ENCODE measurements at regions not wholly inside any gene's neighbourhood (a gene's known extent, or its start where the extent isn't known, plus 50 kb on each side); places are given as distances from the start of the nearest gene placed in this dataset.

DNA sequence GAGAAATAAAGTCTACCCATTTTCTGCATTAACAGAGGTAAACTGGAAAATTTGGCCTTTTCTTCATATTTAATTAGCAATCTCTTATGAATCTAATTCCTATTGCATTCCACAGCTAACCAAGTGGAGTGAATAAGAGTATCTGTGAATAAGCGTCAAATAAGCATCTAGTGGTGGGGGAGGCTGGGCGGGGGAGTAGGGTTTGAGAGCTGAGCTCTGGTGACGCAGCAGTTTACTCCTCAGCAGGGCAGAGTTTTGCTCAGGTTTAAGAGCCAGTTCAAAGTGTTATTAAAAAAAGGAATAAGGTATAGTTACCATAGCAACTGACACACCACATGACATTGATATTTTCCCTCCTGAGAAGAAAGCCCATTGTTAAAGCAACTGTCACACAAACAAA, 1346.8 kb upstream of the CELF2 start:
- Histone ChIP-seq H3K4me3 (no peak overlapping the region), H2AFZ (ENCODE audit: control insufficient read depth, low read depth, low read length) (no peak overlapping the region), H3K36me3 (ENCODE audit: control insufficient read depth in 2 of 2, insufficient read depth in 2 of 2, low read length in 1 of 2) (no peaks in the 10 kb centered on the region), H4K20me1 (ENCODE audit: control insufficient read depth, insufficient read depth) (no peaks in the 10 kb centered on the region), H3K4me1 (ENCODE audit: control insufficient read depth, insufficient read depth, low read length) (no peaks in the 10 kb centered on the region), H3K79me2 (ENCODE audit: control insufficient read depth, insufficient read depth, low read length) (no peaks in the 10 kb centered on the region), H3K9me3 (replicated peaks; ENCODE audit: control insufficient read depth, insufficient read depth, low read length) (no peaks in the 10 kb centered on the region), H3K4me2 (ENCODE audit: control insufficient read depth, insufficient read depth) (no peak overlapping the region), H3K9ac (ENCODE audit: control insufficient read depth, insufficient read depth, low read length) (no peak overlapping the region), H3K27ac (ENCODE audit: control insufficient read depth, insufficient read depth) (no peak overlapping the region), H3K27me3 (replicated peaks in 1 of 2; ENCODE audit: control insufficient read depth in 2 of 2, insufficient read depth in 2 of 2, low read length in 1 of 2) (no peaks in the 10 kb centered on the region)
- ChIA-PET CTCF (no interaction called here), POLR2A (no interaction called here), RAD21 (ENCODE audit: unreplicated experiment) (no interaction called here), SMC1A (ENCODE audit: uncharacterized antibody, unreplicated experiment) (no interaction called here)
- intact Hi-C loops (cut with micrococcal nuclease; ENCODE audit: unreplicated experiment): no loop called here
- no peak for FAIRE-seq
- no peak for ATAC-seq
- in situ Hi-C loops (cut with MboI): no loop called here
- 49% methylated on average over 3 of the region's 3 CpGs for WGBS (ENCODE audit: insufficient coverage, insufficient replicate concordance, low lambda C conversion rate, missing lambda C conversion rate)
- TF ChIP-seq CBX5 (IDR thresholded peaks at IDR 0.05; ENCODE audit: low read depth) (no peak), SUPT20H (IDR thresholded peaks at IDR 0.05; ENCODE audit: borderline replicate concordance, control insufficient read depth, low read depth, low read length) (no peak), ZBED1 (IDR thresholded peaks at IDR 0.05; ENCODE audit: borderline replicate concordance) (no peak), BHLHE40 (IDR thresholded peaks at IDR 0.05; ENCODE audit: borderline replicate concordance in 1 of 2, low read depth in 2 of 2, low read length in 1 of 2) (no peak), ZZZ3 (IDR thresholded peaks at IDR 0.05; ENCODE audit: control insufficient read depth, insufficient read length, low read depth) (no peak), MYC (IDR thresholded peaks at IDR 0.05; ENCODE audit: insufficient read depth, insufficient read length, insufficient replicate concordance, low read length, severe bottlenecking) (no peak), CHD4 (IDR thresholded peaks at IDR 0.05) (no peak), EP300 (IDR thresholded peaks at IDR 0.05; ENCODE audit: borderline replicate concordance in 1 of 2, control insufficient read depth in 1 of 2, low read depth in 2 of 2, low read length in 2 of 2) (no peak), MTA2 (IDR thresholded peaks at IDR 0.05; ENCODE audit: low read depth) (no peak), NBN (IDR thresholded peaks at IDR 0.05) (no peak), BMI1 (IDR thresholded peaks at IDR 0.05; ENCODE audit: borderline replicate concordance) (no peak), JUNB (IDR thresholded peaks at IDR 0.05) (no peak), ZNF622 (IDR thresholded peaks at IDR 0.05) (no peak), GABPA (IDR thresholded peaks at IDR 0.05; ENCODE audit: low read depth) (no peak), SRF (IDR thresholded peaks at IDR 0.05; ENCODE audit: low read depth in 2 of 2, low read length in 2 of 2) (no peak)
- TF ChIP-seq, protein P1, sequence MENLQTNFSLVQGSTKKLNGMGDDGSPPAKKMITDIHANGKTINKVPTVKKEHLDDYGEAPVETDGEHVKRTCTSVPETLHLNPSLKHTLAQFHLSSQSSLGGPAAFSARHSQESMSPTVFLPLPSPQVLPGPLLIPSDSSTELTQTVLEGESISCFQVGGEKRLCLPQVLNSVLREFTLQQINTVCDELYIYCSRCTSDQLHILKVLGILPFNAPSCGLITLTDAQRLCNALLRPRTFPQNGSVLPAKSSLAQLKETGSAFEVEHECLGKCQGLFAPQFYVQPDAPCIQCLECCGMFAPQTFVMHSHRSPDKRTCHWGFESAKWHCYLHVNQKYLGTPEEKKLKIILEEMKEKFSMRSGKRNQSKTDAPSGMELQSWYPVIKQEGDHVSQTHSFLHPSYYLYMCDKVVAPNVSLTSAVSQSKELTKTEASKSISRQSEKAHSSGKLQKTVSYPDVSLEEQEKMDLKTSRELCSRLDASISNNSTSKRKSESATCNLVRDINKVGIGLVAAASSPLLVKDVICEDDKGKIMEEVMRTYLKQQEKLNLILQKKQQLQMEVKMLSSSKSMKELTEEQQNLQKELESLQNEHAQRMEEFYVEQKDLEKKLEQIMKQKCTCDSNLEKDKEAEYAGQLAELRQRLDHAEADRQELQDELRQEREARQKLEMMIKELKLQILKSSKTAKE (IDR thresholded peaks at IDR 0.05; ENCODE audit: low read depth, poor library complexity, severe bottlenecking): no peak
- TF ChIP-seq, protein P2, sequence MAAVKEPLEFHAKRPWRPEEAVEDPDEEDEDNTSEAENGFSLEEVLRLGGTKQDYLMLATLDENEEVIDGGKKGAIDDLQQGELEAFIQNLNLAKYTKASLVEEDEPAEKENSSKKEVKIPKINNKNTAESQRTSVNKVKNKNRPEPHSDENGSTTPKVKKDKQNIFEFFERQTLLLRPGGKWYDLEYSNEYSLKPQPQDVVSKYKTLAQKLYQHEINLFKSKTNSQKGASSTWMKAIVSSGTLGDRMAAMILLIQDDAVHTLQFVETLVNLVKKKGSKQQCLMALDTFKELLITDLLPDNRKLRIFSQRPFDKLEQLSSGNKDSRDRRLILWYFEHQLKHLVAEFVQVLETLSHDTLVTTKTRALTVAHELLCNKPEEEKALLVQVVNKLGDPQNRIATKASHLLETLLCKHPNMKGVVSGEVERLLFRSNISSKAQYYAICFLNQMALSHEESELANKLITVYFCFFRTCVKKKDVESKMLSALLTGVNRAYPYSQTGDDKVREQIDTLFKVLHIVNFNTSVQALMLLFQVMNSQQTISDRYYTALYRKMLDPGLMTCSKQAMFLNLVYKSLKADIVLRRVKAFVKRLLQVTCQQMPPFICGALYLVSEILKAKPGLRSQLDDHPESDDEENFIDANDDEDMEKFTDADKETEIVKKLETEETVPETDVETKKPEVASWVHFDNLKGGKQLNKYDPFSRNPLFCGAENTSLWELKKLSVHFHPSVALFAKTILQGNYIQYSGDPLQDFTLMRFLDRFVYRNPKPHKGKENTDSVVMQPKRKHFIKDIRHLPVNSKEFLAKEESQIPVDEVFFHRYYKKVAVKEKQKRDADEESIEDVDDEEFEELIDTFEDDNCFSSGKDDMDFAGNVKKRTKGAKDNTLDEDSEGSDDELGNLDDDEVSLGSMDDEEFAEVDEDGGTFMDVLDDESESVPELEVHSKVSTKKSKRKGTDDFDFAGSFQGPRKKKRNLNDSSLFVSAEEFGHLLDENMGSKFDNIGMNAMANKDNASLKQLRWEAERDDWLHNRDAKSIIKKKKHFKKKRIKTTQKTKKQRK (IDR thresholded peaks at IDR 0.05; ENCODE audit: low read depth, low read length): no peak
- no TSS peak for BruUV-seq (replicated peaks)
- DNase-seq (ENCODE audit: low read depth, low spot score): no peak
